ENCODE measurements at regions not wholly inside any gene's neighbourhood (a gene's known extent, or its start where the extent isn't known, plus 50 kb on each side); places are given as distances from the start of the nearest gene placed in this dataset.

- no peak overlapping the region for H3K4me3 ChIP-seq (ENCODE audit: low read length)
- no peak for DNase-seq (ENCODE audit: low read depth)
- TF ChIP-seq CTCF (conservative IDR thresholded peaks at IDR 0.05; ENCODE audit: low read length): no peak
These were observed 52.7 kb upstream of the TJP1 start for GRCh38 chr15:29874977-29875376.

GRCh38 chr15:29873947-29874411 is 51.7 kb upstream of the TJP1 start:
- TF ChIP-seq CTCF (conservative IDR thresholded peaks at IDR 0.05; ENCODE audit: low read length): no peak
- no peak for DNase-seq (ENCODE audit: low read depth)
- no peak overlapping the region for H3K4me3 ChIP-seq (ENCODE audit: low read length)

GRCh38 chr15:29873264-29873663 is 51.0 kb upstream of the TJP1 start:
- no peak overlapping the region for H3K4me3 ChIP-seq (ENCODE audit: low read length)
- no peak for DNase-seq (ENCODE audit: low read depth)
- TF ChIP-seq CTCF (conservative IDR thresholded peaks at IDR 0.05; ENCODE audit: low read length): no peak

- DNase-seq (ENCODE audit: low read depth): no peak
- no peak for TF ChIP-seq CTCF (conservative IDR thresholded peaks at IDR 0.05; ENCODE audit: low read length)
- H3K4me3 ChIP-seq (ENCODE audit: low read length): no peak overlapping the region
These were observed 50.4 kb upstream of the TJP1 start for GRCh38 chr15:29872716-29873115.
